ENCODE measurements at regions not wholly inside any gene's neighbourhood (a gene's known extent, or its start where the extent isn't known, plus 50 kb on each side); places are given as distances from the start of the nearest gene placed in this dataset.

GRCh38 chr3:18891641-18892040, 256.7 kb upstream of the KCNH8 start:
- Histone ChIP-seq H3K27me3 (ENCODE audit: insufficient read depth, low read depth, severe bottlenecking) (no peaks in the 10 kb centered on the region), H3K9me3 (ENCODE audit: severe bottlenecking) (no peaks in the 10 kb centered on the region), H3K36me3 (no peaks in the 10 kb centered on the region), H3K27ac (no peak overlapping the region), H3K4me3 (ENCODE audit: low read depth, low read length) (no peak overlapping the region)
- no peak for TF ChIP-seq CTCF (IDR thresholded peaks at IDR 0.05; ENCODE audit: low read depth, low read length)
- DNase-seq = no peak

GRCh38 chr3:18890449-18890848, 257.9 kb upstream of the KCNH8 start:
- TF ChIP-seq CTCF (IDR thresholded peaks at IDR 0.05; ENCODE audit: low read depth, low read length) = no peak
- no peak overlapping the region for H3K27ac ChIP-seq
- no peaks in the 10 kb centered on the region for H3K36me3 ChIP-seq
- H3K9me3 ChIP-seq (ENCODE audit: severe bottlenecking) = no peaks in the 10 kb centered on the region
- H3K4me3 ChIP-seq (ENCODE audit: low read depth, low read length) = no peak overlapping the region
- DNase-seq = no peak
- no peaks in the 10 kb centered on the region for H3K27me3 ChIP-seq (ENCODE audit: insufficient read depth, low read depth, severe bottlenecking)

- DNase-seq = no peak
- no peaks in the 10 kb centered on the region for H3K27me3 ChIP-seq (ENCODE audit: insufficient read depth, low read depth, severe bottlenecking)
- H3K27ac ChIP-seq = no peak overlapping the region
- H3K9me3 ChIP-seq (ENCODE audit: severe bottlenecking) = no peaks in the 10 kb centered on the region
- H3K4me3 ChIP-seq (ENCODE audit: low read depth, low read length) = no peak overlapping the region
- TF ChIP-seq CTCF (IDR thresholded peaks at IDR 0.05; ENCODE audit: low read depth, low read length) = no peak
- no peaks in the 10 kb centered on the region for H3K36me3 ChIP-seq
Measured at GRCh38 chr3:18888819-18889218, 259.5 kb upstream of the KCNH8 start.

- no peak for TF ChIP-seq CTCF (IDR thresholded peaks at IDR 0.05; ENCODE audit: low read depth, low read length)
Measured at GRCh38 chr3:18888370-18888769, 259.9 kb upstream of the KCNH8 start.

GRCh38 chr3:18886331-18886730, 262.0 kb upstream of the KCNH8 start:
- Histone ChIP-seq H3K27me3 (ENCODE audit: insufficient read depth, low read depth, severe bottlenecking) (no peaks in the 10 kb centered on the region), H3K27ac (no peak overlapping the region), H3K9me3 (ENCODE audit: severe bottlenecking) (no peaks in the 10 kb centered on the region), H3K36me3 (no peaks in the 10 kb centered on the region), H3K4me3 (ENCODE audit: low read depth, low read length) (no peak overlapping the region)
- DNase-seq = no peak
- no peak for TF ChIP-seq CTCF (IDR thresholded peaks at IDR 0.05; ENCODE audit: low read depth, low read length)

More at GRCh38 chr3:18888370-18888769, 259.9 kb upstream of the KCNH8 start:
- Histone ChIP-seq H3K36me3 (no peaks in the 10 kb centered on the region), H3K27ac (no peak overlapping the region), H3K9me3 (ENCODE audit: severe bottlenecking) (no peaks in the 10 kb centered on the region), H3K4me3 (ENCODE audit: low read depth, low read length) (no peak overlapping the region), H3K27me3 (ENCODE audit: insufficient read depth, low read depth, severe bottlenecking) (no peaks in the 10 kb centered on the region)
- no peak for DNase-seq

GRCh38 chr3:18885612-18886011, 262.7 kb upstream of the KCNH8 start:
- no peak for TF ChIP-seq CTCF (IDR thresholded peaks at IDR 0.05; ENCODE audit: low read depth, low read length)
- DNase-seq = no peak
- Histone ChIP-seq H3K27me3 (ENCODE audit: insufficient read depth, low read depth, severe bottlenecking) (no peaks in the 10 kb centered on the region), H3K9me3 (ENCODE audit: severe bottlenecking) (no peaks in the 10 kb centered on the region), H3K4me3 (ENCODE audit: low read depth, low read length) (no peak overlapping the region), H3K36me3 (no peaks in the 10 kb centered on the region), H3K27ac (no peak overlapping the region)

All from WERI-Rb-1 (cell line).